ENCODE measurements at regions not wholly inside any gene's neighbourhood (a gene's known extent, or its start where the extent isn't known, plus 50 kb on each side); places are given as distances from the start of the nearest gene placed in this dataset.

DNA sequence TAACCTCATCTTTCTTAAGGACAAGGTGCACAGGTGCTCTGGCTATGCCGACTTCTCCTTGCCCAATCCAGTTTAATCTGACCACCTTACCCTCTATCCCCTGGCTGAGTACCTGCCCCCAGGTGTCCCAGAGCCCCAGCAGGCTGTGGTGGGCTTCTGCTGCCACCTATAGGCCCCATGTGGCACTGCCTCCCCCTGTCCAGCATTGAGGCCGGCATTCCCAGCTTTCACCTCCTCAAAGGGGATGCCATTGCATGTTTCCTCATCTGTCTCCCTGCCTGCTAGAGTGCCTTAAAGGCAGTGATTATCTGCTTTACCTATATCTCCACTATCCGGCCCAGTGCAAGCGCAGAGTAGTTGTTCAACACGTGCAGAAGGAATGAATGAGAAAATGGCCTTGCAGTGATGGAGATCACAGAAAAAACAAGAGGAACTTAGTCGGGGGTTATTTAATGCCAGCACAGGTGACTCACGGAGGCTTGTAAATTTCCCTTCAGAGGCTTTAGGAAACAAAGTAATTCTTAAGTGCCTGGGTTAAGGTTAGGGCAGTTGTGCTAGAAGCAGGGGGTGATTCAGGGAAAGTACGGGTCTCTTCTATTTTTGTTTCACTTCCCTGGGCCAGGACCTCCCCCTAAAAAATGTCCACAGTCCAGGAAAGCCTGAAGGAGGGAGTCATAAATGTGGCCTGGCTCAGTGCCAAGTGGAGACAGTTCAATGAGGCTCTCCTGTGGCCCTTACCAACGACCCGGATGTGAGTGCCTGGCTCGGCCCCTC lies 131.8 kb upstream of the NGF start:
- Histone ChIP-seq H3K27me3 (ENCODE audit: control insufficient read depth in 4 of 4, insufficient read depth in 4 of 4, low read length in 3 of 4) (peaks cover 0 to 6% (median 0%) of the 10 kb centered on the region in 4 donors), H3K9me3 (ENCODE audit: control insufficient read depth in 4 of 4, low read length in 3 of 4) (no peaks in the 10 kb centered on the region), H3K36me3 (ENCODE audit: control insufficient read depth in 4 of 4, insufficient read depth in 3 of 4, low read depth in 1 of 4, low read length in 3 of 4) (no peaks in the 10 kb centered on the region), H3K4me1 (ENCODE audit: control insufficient read depth in 4 of 4, insufficient read depth in 4 of 4, low read length in 3 of 4) (no peaks in the 10 kb centered on the region), H3K4me3 (ENCODE audit: low read depth in 1 of 3, low read length in 3 of 3) (no peak overlapping the region), H3K9ac (ENCODE audit: low read depth in 1 of 2, low read length in 2 of 2) (no peak overlapping the region), H3K27ac (ENCODE audit: low read depth in 1 of 2, low read length in 2 of 2) (no peak overlapping the region)
- TF ChIP-seq, protein P1, sequence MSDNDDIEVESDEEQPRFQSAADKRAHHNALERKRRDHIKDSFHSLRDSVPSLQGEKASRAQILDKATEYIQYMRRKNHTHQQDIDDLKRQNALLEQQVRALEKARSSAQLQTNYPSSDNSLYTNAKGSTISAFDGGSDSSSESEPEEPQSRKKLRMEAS (IDR thresholded peaks at IDR 0.05) = no peak
- TF ChIP-seq TAF1 (conservative IDR thresholded peaks at IDR 0.05) (no peak), YY1 (IDR thresholded peaks at IDR 0.05) (no peak), FOXA2 (IDR thresholded peaks at IDR 0.05) (no peak), FOXA1 (IDR thresholded peaks at IDR 0.05) (no peak), EGR1 (IDR thresholded peaks at IDR 0.05; ENCODE audit: low read depth in 2 of 2) (no peak), SP1 (IDR thresholded peaks at IDR 0.05) (no peak), RAD21 (IDR thresholded peaks at IDR 0.05) (peak; percentile 92 to 94)
- TF ChIP-seq, protein P2, sequence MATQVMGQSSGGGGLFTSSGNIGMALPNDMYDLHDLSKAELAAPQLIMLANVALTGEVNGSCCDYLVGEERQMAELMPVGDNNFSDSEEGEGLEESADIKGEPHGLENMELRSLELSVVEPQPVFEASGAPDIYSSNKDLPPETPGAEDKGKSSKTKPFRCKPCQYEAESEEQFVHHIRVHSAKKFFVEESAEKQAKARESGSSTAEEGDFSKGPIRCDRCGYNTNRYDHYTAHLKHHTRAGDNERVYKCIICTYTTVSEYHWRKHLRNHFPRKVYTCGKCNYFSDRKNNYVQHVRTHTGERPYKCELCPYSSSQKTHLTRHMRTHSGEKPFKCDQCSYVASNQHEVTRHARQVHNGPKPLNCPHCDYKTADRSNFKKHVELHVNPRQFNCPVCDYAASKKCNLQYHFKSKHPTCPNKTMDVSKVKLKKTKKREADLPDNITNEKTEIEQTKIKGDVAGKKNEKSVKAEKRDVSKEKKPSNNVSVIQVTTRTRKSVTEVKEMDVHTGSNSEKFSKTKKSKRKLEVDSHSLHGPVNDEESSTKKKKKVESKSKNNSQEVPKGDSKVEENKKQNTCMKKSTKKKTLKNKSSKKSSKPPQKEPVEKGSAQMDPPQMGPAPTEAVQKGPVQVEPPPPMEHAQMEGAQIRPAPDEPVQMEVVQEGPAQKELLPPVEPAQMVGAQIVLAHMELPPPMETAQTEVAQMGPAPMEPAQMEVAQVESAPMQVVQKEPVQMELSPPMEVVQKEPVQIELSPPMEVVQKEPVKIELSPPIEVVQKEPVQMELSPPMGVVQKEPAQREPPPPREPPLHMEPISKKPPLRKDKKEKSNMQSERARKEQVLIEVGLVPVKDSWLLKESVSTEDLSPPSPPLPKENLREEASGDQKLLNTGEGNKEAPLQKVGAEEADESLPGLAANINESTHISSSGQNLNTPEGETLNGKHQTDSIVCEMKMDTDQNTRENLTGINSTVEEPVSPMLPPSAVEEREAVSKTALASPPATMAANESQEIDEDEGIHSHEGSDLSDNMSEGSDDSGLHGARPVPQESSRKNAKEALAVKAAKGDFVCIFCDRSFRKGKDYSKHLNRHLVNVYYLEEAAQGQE (IDR thresholded peaks at IDR 0.05) = no peak
- TF ChIP-seq, protein P3, sequence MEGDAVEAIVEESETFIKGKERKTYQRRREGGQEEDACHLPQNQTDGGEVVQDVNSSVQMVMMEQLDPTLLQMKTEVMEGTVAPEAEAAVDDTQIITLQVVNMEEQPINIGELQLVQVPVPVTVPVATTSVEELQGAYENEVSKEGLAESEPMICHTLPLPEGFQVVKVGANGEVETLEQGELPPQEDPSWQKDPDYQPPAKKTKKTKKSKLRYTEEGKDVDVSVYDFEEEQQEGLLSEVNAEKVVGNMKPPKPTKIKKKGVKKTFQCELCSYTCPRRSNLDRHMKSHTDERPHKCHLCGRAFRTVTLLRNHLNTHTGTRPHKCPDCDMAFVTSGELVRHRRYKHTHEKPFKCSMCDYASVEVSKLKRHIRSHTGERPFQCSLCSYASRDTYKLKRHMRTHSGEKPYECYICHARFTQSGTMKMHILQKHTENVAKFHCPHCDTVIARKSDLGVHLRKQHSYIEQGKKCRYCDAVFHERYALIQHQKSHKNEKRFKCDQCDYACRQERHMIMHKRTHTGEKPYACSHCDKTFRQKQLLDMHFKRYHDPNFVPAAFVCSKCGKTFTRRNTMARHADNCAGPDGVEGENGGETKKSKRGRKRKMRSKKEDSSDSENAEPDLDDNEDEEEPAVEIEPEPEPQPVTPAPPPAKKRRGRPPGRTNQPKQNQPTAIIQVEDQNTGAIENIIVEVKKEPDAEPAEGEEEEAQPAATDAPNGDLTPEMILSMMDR (IDR thresholded peaks at IDR 0.05; ENCODE audit: low read depth, low read length, missing input control) = peak; percentile 91
- peak; percentile 52 for DNase-seq (ENCODE audit: low spot score)
- 34% methylated on average over 11 of the region's 11 CpGs for WGBS

DNA sequence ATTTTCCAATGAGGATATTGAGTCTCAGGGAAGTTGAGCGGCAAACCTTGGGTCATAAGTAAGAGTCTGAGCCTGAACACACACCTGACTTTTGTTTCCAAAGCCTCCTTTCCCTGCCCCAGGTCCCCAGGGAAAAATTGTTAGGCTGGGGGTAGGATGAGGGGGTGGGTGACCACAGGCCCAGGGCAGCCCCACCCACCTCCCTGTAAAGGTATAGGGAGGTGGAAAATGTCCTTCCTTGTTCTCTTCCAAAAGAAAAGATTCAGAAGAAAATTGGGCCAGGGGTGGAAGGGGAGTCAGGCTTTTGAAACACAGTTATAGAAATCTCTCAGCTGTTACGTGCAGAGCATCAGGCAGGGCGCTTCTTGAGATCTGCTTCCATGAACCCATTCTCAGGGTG lies 129.7 kb upstream of the NGF start:
- Histone ChIP-seq H3K27ac (ENCODE audit: low read depth in 1 of 2, low read length in 2 of 2) (no peak overlapping the region), H3K9ac (ENCODE audit: low read depth in 1 of 2, low read length in 2 of 2) (no peak overlapping the region), H3K36me3 (ENCODE audit: control insufficient read depth in 4 of 4, insufficient read depth in 3 of 4, low read depth in 1 of 4, low read length in 3 of 4) (no peaks in the 10 kb centered on the region), H3K27me3 (ENCODE audit: control insufficient read depth in 4 of 4, insufficient read depth in 4 of 4, low read length in 3 of 4) (no peaks in the 10 kb centered on the region), H3K4me3 (ENCODE audit: low read depth in 1 of 3, low read length in 3 of 3) (no peak overlapping the region), H3K4me1 (ENCODE audit: control insufficient read depth in 4 of 4, insufficient read depth in 4 of 4, low read length in 3 of 4) (no peaks in the 10 kb centered on the region), H3K9me3 (ENCODE audit: control insufficient read depth in 4 of 4, low read length in 3 of 4) (no peaks in the 10 kb centered on the region)
- TF ChIP-seq HNF4A (conservative IDR thresholded peaks at IDR 0.05) (no peak), GABPA (IDR thresholded peaks at IDR 0.05 in 1 of 2, conservative IDR thresholded peaks at IDR 0.05 in 1 of 2) (no peak), NR2F2 (IDR thresholded peaks at IDR 0.05) (no peak), FOXA1 (IDR thresholded peaks at IDR 0.05) (no peak), HNF4G (IDR thresholded peaks at IDR 0.05) (no peak), TAF1 (conservative IDR thresholded peaks at IDR 0.05) (no peak), FOXA2 (IDR thresholded peaks at IDR 0.05) (no peak)
- TF ChIP-seq, protein P4, sequence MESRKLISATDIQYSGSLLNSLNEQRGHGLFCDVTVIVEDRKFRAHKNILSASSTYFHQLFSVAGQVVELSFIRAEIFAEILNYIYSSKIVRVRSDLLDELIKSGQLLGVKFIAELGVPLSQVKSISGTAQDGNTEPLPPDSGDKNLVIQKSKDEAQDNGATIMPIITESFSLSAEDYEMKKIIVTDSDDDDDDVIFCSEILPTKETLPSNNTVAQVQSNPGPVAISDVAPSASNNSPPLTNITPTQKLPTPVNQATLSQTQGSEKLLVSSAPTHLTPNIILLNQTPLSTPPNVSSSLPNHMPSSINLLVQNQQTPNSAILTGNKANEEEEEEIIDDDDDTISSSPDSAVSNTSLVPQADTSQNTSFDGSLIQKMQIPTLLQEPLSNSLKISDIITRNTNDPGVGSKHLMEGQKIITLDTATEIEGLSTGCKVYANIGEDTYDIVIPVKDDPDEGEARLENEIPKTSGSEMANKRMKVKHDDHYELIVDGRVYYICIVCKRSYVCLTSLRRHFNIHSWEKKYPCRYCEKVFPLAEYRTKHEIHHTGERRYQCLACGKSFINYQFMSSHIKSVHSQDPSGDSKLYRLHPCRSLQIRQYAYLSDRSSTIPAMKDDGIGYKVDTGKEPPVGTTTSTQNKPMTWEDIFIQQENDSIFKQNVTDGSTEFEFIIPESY (IDR thresholded peaks at IDR 0.05) = no peak
- DNase-seq (ENCODE audit: low spot score) = no peak
- WGBS = 96% methylated on average over 3 of the region's 3 CpGs

Data from liver (tissue), 8 donors.